ENCODE measurements at regions not wholly inside any gene's neighbourhood (a gene's known extent, or its start where the extent isn't known, plus 50 kb on each side); places are given as distances from the start of the nearest gene placed in this dataset.

GRCh38 chr4:18795794-18796193 lies 774.2 kb upstream of the LCORL start:
- POLR2A ChIA-PET (ENCODE audit: partially characterized antibody), result no interaction called here
- intact Hi-C loops (cut with micrococcal nuclease), result no loop called here
- CTCF ChIA-PET (ENCODE audit: partially characterized antibody), result no interaction called here

GRCh38 chr4:18777190-18777930 lies 755.8 kb upstream of the LCORL start:
- no peak for DNase-seq
- Histone ChIP-seq H3K4me1 (ENCODE audit: insufficient read depth, low read length) (no peaks in the 10 kb centered on the region), H3K36me3 (ENCODE audit: insufficient read depth, low read length) (no peaks in the 10 kb centered on the region), H3K4me3 (ENCODE audit: low read length in 2 of 2) (no peak overlapping the region), H3K9me3 (ENCODE audit: control insufficient read depth in 1 of 2, low read length in 2 of 2) (no peaks in the 10 kb centered on the region), H3K27me3 (ENCODE audit: insufficient read depth, low read length) (no peaks in the 10 kb centered on the region), H3K27ac (ENCODE audit: low read depth, low read length) (no peak overlapping the region)
- no peak overlapping the region for H3K27ac Mint-ChIP-seq
- no peak overlapping the region for H3K4me3 Mint-ChIP-seq
- POLR2A ChIA-PET (ENCODE audit: partially characterized antibody), result no interaction called here
- CTCF ChIA-PET (ENCODE audit: partially characterized antibody), result no interaction called here
- H3K4me1 Mint-ChIP-seq, result no peaks in the 10 kb centered on the region
- peaks cover 0 to 15% (median under 1%) of the 10 kb centered on the region in 8 donors for H3K9me3 Mint-ChIP-seq
- no peaks in the 10 kb centered on the region for H3K36me3 Mint-ChIP-seq
- no peaks in the 10 kb centered on the region for H3K27me3 Mint-ChIP-seq
- intact Hi-C loops (cut with micrococcal nuclease), result no loop called here

More at GRCh38 chr4:18795794-18796193, 774.2 kb upstream of the LCORL start:
- Mint-ChIP-seq H3K9me3 (peaks cover 0 to 2% (median 0%) of the 10 kb centered on the region in 8 donors), H3K27ac (no peak overlapping the region), H3K4me3 (no peak overlapping the region), H3K27me3 (no peaks in the 10 kb centered on the region), H3K4me1 (no peaks in the 10 kb centered on the region), H3K36me3 (no peaks in the 10 kb centered on the region)
- Histone ChIP-seq H3K4me1 (ENCODE audit: insufficient read depth, low read length) (no peaks in the 10 kb centered on the region), H3K4me3 (ENCODE audit: low read length in 2 of 2) (no peak overlapping the region), H3K27me3 (ENCODE audit: insufficient read depth, low read length) (no peaks in the 10 kb centered on the region), H3K36me3 (ENCODE audit: insufficient read depth, low read length) (no peaks in the 10 kb centered on the region), H3K27ac (ENCODE audit: low read depth, low read length) (no peak overlapping the region), H3K9me3 (ENCODE audit: control insufficient read depth in 1 of 2, low read length in 2 of 2) (no peaks in the 10 kb centered on the region)
- DNase-seq, result no peak

- Mint-ChIP-seq H3K4me3 (no peak overlapping the region), H3K4me1 (no peaks in the 10 kb centered on the region), H3K36me3 (no peaks in the 10 kb centered on the region), H3K27ac (no peak overlapping the region), H3K9me3 (peaks cover 0 to 12% (median 7%) of the 10 kb centered on the region in 8 donors), H3K27me3 (no peaks in the 10 kb centered on the region)
- Histone ChIP-seq H3K36me3 (ENCODE audit: insufficient read depth, low read length) (no peaks in the 10 kb centered on the region), H3K4me1 (ENCODE audit: insufficient read depth, low read length) (no peaks in the 10 kb centered on the region), H3K27me3 (ENCODE audit: insufficient read depth, low read length) (no peaks in the 10 kb centered on the region), H3K27ac (ENCODE audit: low read depth, low read length) (no peak overlapping the region), H3K9me3 (ENCODE audit: control insufficient read depth in 1 of 2, low read length in 2 of 2) (no peaks in the 10 kb centered on the region), H3K4me3 (ENCODE audit: low read length in 2 of 2) (no peak overlapping the region)
- no peak for DNase-seq
- CTCF ChIA-PET (ENCODE audit: partially characterized antibody), result no interaction called here
- intact Hi-C loops (cut with micrococcal nuclease), result no loop called here
- POLR2A ChIA-PET (ENCODE audit: partially characterized antibody), result no interaction called here
Measured at GRCh38 chr4:18767921-18768320, 746.4 kb upstream of the LCORL start.

GRCh38 chr4:18756671-18757070 lies 735.1 kb upstream of the LCORL start:
- Histone ChIP-seq H3K27me3 (ENCODE audit: insufficient read depth, low read length) (no peaks in the 10 kb centered on the region), H3K4me1 (ENCODE audit: insufficient read depth, low read length) (no peaks in the 10 kb centered on the region), H3K36me3 (ENCODE audit: insufficient read depth, low read length) (no peaks in the 10 kb centered on the region), H3K4me3 (ENCODE audit: low read length in 2 of 2) (no peak overlapping the region), H3K27ac (ENCODE audit: low read depth, low read length) (no peak overlapping the region), H3K9me3 (ENCODE audit: control insufficient read depth in 1 of 2, low read length in 2 of 2) (no peaks in the 10 kb centered on the region)
- H3K9me3 Mint-ChIP-seq, result peaks cover 0 to 7% (median 2%) of the 10 kb centered on the region in 8 donors
- no peaks in the 10 kb centered on the region for H3K36me3 Mint-ChIP-seq
- intact Hi-C loops (cut with micrococcal nuclease), result no loop called here
- ChIA-PET POLR2A (ENCODE audit: partially characterized antibody) (no interaction called here), CTCF (ENCODE audit: partially characterized antibody) (no interaction called here)
- H3K27me3 Mint-ChIP-seq, result no peaks in the 10 kb centered on the region
- H3K4me1 Mint-ChIP-seq, result no peaks in the 10 kb centered on the region
- H3K4me3 Mint-ChIP-seq, result no peak overlapping the region
- no peak overlapping the region for H3K27ac Mint-ChIP-seq
- DNase-seq, result no peak

GRCh38 chr4:18754180-18754579 lies 732.6 kb upstream of the LCORL start:
- no peaks in the 10 kb centered on the region for H3K36me3 Mint-ChIP-seq
- no peaks in the 10 kb centered on the region for H3K36me3 ChIP-seq (ENCODE audit: insufficient read depth, low read length)
- H3K9me3 Mint-ChIP-seq, result peaks cover 0 to 7% (median 2%) of the 10 kb centered on the region in 8 donors
- no peaks in the 10 kb centered on the region for H3K4me1 ChIP-seq (ENCODE audit: insufficient read depth, low read length)
- H3K27ac Mint-ChIP-seq, result no peak overlapping the region
- H3K4me1 Mint-ChIP-seq, result no peaks in the 10 kb centered on the region
- no peak overlapping the region for H3K4me3 Mint-ChIP-seq
- intact Hi-C loops (cut with micrococcal nuclease), result no loop called here
- DNase-seq, result no peak
- H3K27me3 Mint-ChIP-seq, result no peaks in the 10 kb centered on the region
- ChIA-PET POLR2A (ENCODE audit: partially characterized antibody) (no interaction called here), CTCF (ENCODE audit: partially characterized antibody) (no interaction called here)
- no peaks in the 10 kb centered on the region for H3K9me3 ChIP-seq (ENCODE audit: control insufficient read depth in 1 of 2, low read length in 2 of 2)
- no peak overlapping the region for H3K27ac ChIP-seq (ENCODE audit: low read depth, low read length)
- no peaks in the 10 kb centered on the region for H3K27me3 ChIP-seq (ENCODE audit: insufficient read depth, low read length)
- H3K4me3 ChIP-seq (ENCODE audit: low read length in 2 of 2), result no peak overlapping the region

- Mint-ChIP-seq H3K9me3 (peaks cover 0 to 9% (median 3%) of the 10 kb centered on the region in 8 donors), H3K4me3 (no peak overlapping the region), H3K27me3 (no peaks in the 10 kb centered on the region), H3K4me1 (no peaks in the 10 kb centered on the region), H3K27ac (no peak overlapping the region), H3K36me3 (no peaks in the 10 kb centered on the region)
- H3K9me3 ChIP-seq (ENCODE audit: control insufficient read depth in 1 of 2, low read length in 2 of 2), result no peaks in the 10 kb centered on the region
- ChIA-PET POLR2A (ENCODE audit: partially characterized antibody) (no interaction called here), CTCF (ENCODE audit: partially characterized antibody) (no interaction called here)
- H3K27me3 ChIP-seq (ENCODE audit: insufficient read depth, low read length), result no peaks in the 10 kb centered on the region
- no peaks in the 10 kb centered on the region for H3K36me3 ChIP-seq (ENCODE audit: insufficient read depth, low read length)
- H3K4me3 ChIP-seq (ENCODE audit: low read length in 2 of 2), result no peak overlapping the region
- intact Hi-C loops (cut with micrococcal nuclease), result no loop called here
- H3K27ac ChIP-seq (ENCODE audit: low read depth, low read length), result no peak overlapping the region
- no peak for DNase-seq
- no peaks in the 10 kb centered on the region for H3K4me1 ChIP-seq (ENCODE audit: insufficient read depth, low read length)
Measured at GRCh38 chr4:18751083-18751482, 729.5 kb upstream of the LCORL start.

- CTCF ChIA-PET (ENCODE audit: partially characterized antibody), result no interaction called here
Measured at GRCh38 chr4:18749391-18749790, 727.8 kb upstream of the LCORL start.

More at GRCh38 chr4:18749391-18749790, 727.8 kb upstream of the LCORL start:
- no peak overlapping the region for H3K4me3 Mint-ChIP-seq
- no peaks in the 10 kb centered on the region for H3K4me1 ChIP-seq (ENCODE audit: insufficient read depth, low read length)
- no peak overlapping the region for H3K27ac Mint-ChIP-seq
- H3K27ac ChIP-seq (ENCODE audit: low read depth, low read length), result no peak overlapping the region
- H3K9me3 Mint-ChIP-seq, result peaks cover 0 to 6% (median 2%) of the 10 kb centered on the region in 8 donors
- no peaks in the 10 kb centered on the region for H3K27me3 Mint-ChIP-seq
- no peaks in the 10 kb centered on the region for H3K27me3 ChIP-seq (ENCODE audit: insufficient read depth, low read length)
- H3K9me3 ChIP-seq (ENCODE audit: control insufficient read depth in 1 of 2, low read length in 2 of 2), result no peaks in the 10 kb centered on the region
- intact Hi-C loops (cut with micrococcal nuclease), result no loop called here
- POLR2A ChIA-PET (ENCODE audit: partially characterized antibody), result no interaction called here
- no peak for DNase-seq
- no peaks in the 10 kb centered on the region for H3K36me3 ChIP-seq (ENCODE audit: insufficient read depth, low read length)
- no peak overlapping the region for H3K4me3 ChIP-seq (ENCODE audit: low read length in 2 of 2)
- no peaks in the 10 kb centered on the region for H3K36me3 Mint-ChIP-seq
- no peaks in the 10 kb centered on the region for H3K4me1 Mint-ChIP-seq

Measured in CD4-positive, alpha-beta memory T cell (primary cell).